ENCODE measurements at regions not wholly inside any gene's neighbourhood (a gene's known extent, or its start where the extent isn't known, plus 50 kb on each side); places are given as distances from the start of the nearest gene placed in this dataset.

GRCh38 chr16:79401157-79401556, 199.4 kb downstream of the MAF start:
- peaks cover 5% of the 10 kb centered on the region for H3K27me3 Mint-ChIP-seq (ENCODE audit: unreplicated experiment)

GRCh38 chr16:79400462-79401149, 199.9 kb downstream of the MAF start:
- no peak for DNase-seq (ENCODE audit: extremely low spot score, unreplicated experiment)
- Mint-ChIP-seq H3K9me3 (ENCODE audit: unreplicated experiment) (peaks cover 6% of the 10 kb centered on the region), H3K4me1 (ENCODE audit: unreplicated experiment) (no peaks in the 10 kb centered on the region), H3K27me3 (ENCODE audit: unreplicated experiment) (peaks cover 5% of the 10 kb centered on the region), H3K36me3 (ENCODE audit: unreplicated experiment) (no peaks in the 10 kb centered on the region), H3K4me3 (ENCODE audit: unreplicated experiment) (no peak overlapping the region), H3K27ac (ENCODE audit: unreplicated experiment) (no peak overlapping the region)
- TF ChIP-seq CTCF (IDR thresholded peaks at IDR 0.05), result no peak

More at GRCh38 chr16:79401157-79401556, 199.4 kb downstream of the MAF start:
- Mint-ChIP-seq H3K4me1 (ENCODE audit: unreplicated experiment) (no peaks in the 10 kb centered on the region), H3K9me3 (ENCODE audit: unreplicated experiment) (peaks cover 6% of the 10 kb centered on the region), H3K36me3 (ENCODE audit: unreplicated experiment) (no peaks in the 10 kb centered on the region), H3K4me3 (ENCODE audit: unreplicated experiment) (no peak overlapping the region), H3K27ac (ENCODE audit: unreplicated experiment) (no peak overlapping the region)
- TF ChIP-seq CTCF (IDR thresholded peaks at IDR 0.05), result no peak
- DNase-seq (ENCODE audit: extremely low spot score, unreplicated experiment), result no peak

DNA sequence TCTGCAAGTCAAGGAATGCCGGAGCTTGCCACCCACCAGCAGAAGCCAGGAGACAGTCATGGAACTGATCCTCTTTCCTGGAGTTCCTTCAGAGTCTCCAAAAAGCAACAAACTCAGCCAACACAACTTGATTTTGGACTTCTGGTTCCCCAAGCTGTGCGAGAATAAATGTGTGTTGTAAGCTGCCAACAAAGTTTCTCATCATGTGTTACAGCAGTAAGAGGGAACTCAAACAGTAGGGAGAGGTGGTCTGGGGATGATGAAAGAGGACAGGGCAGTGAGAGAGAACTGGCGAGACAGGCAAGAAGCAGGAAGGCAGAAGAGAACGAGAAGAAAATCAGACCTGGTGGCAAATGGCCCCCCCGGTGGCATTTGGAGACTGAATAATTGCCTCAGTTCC, 204.9 kb downstream of the MAF start:
- H3K36me3 Mint-ChIP-seq (ENCODE audit: unreplicated experiment), result no peaks in the 10 kb centered on the region

DNA sequence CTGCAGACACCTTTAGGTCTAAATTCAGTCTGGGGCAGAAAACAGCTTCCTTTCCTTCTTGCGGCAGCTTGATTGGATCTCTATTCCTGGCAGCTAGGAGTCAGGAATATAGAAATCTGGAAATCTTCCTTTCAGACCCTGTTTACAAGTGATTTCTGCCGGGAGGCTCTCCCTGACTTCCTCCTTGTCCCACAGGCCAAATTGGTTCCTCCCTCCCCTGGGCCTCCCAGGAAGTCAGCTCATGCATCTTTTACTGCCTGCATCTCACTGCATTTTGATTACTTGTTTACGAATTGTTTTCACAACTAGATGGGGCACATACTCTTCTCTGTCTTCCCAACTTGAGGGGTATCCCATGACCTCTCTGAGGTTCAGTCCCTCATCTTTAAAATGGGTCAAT, 206.3 kb downstream of the MAF start:
- DNase-seq (ENCODE audit: extremely low spot score, unreplicated experiment), result no peak
- no peak overlapping the region for H3K27ac Mint-ChIP-seq (ENCODE audit: unreplicated experiment)
- H3K27me3 Mint-ChIP-seq (ENCODE audit: unreplicated experiment), result peaks cover 4% of the 10 kb centered on the region
- TF ChIP-seq CTCF (IDR thresholded peaks at IDR 0.05), result no peak
- H3K4me3 Mint-ChIP-seq (ENCODE audit: unreplicated experiment), result no peak overlapping the region
- H3K4me1 Mint-ChIP-seq (ENCODE audit: unreplicated experiment), result peaks cover 2% of the 10 kb centered on the region
- H3K9me3 Mint-ChIP-seq (ENCODE audit: unreplicated experiment), result peaks cover 5% of the 10 kb centered on the region
- H3K36me3 Mint-ChIP-seq (ENCODE audit: unreplicated experiment), result no peaks in the 10 kb centered on the region

More for the DNA sequence above, 204.9 kb downstream of the MAF start:
- no peak overlapping the region for H3K4me3 Mint-ChIP-seq (ENCODE audit: unreplicated experiment)
- H3K4me1 Mint-ChIP-seq (ENCODE audit: unreplicated experiment), result peaks cover 2% of the 10 kb centered on the region
- DNase-seq (ENCODE audit: extremely low spot score, unreplicated experiment), result no peak
- H3K27ac Mint-ChIP-seq (ENCODE audit: unreplicated experiment), result no peak overlapping the region
- H3K9me3 Mint-ChIP-seq (ENCODE audit: unreplicated experiment), result peaks cover 6% of the 10 kb centered on the region
- TF ChIP-seq CTCF (IDR thresholded peaks at IDR 0.05), result no peak
- H3K27me3 Mint-ChIP-seq (ENCODE audit: unreplicated experiment), result peaks cover 4% of the 10 kb centered on the region

GRCh38 chr16:79393564-79393963, 207.0 kb downstream of the MAF start:
- Mint-ChIP-seq H3K27ac (ENCODE audit: unreplicated experiment) (no peak overlapping the region), H3K9me3 (ENCODE audit: unreplicated experiment) (no peaks in the 10 kb centered on the region), H3K4me1 (ENCODE audit: unreplicated experiment) (peaks cover 2% of the 10 kb centered on the region), H3K36me3 (ENCODE audit: unreplicated experiment) (no peaks in the 10 kb centered on the region), H3K4me3 (ENCODE audit: unreplicated experiment) (no peak overlapping the region), H3K27me3 (ENCODE audit: unreplicated experiment) (peaks cover 4% of the 10 kb centered on the region)
- TF ChIP-seq CTCF (IDR thresholded peaks at IDR 0.05), result no peak
- DNase-seq (ENCODE audit: extremely low spot score, unreplicated experiment), result no peak

Measured in osteocyte (in vitro differentiated cells).